GM23248 (cell line): ENCODE measurements at regions not wholly inside any gene's neighbourhood (a gene's known extent, or its start where the extent isn't known, plus 50 kb on each side); places are given as distances from the start of the nearest gene placed in this dataset.

ENCODE experiments used
- EZH2 ChIP-seq: fragments of 200-600 bp; sonication (generic); IDR thresholded peaks from 2 replicates; pipeline ENCODE4 v1.6.1; 2018; ENCODE audit warnings: antibody characterized with exemption, mild to moderate bottlenecking; ENCODE audit not compliant: insufficient read depth, poor library complexity, severe bottlenecking
- EZH2phosphoT487 ChIP-seq: fragments of 200-600 bp; sonication (generic); IDR thresholded peaks from 2 replicates; pipeline ENCODE4 v1.6.1; 2018; ENCODE audit warnings: antibody characterized with exemption, moderate library complexity, mild to moderate bottlenecking, low read depth; ENCODE audit not compliant: insufficient read depth

- TF ChIP-seq EZH2 (no peak), EZH2phosphoT487 (no peak)
Observed at GRCh38 chr2:146879882-146880281, 964.9 kb upstream of the ACVR2A start.
